ENCODE measurements at regions not wholly inside any gene's neighbourhood (a gene's known extent, or its start where the extent isn't known, plus 50 kb on each side); places are given as distances from the start of the nearest gene placed in this dataset.

- no peak for TF ChIP-seq CTCF (IDR thresholded peaks at IDR 0.05)
- TF ChIP-seq POLR2A (IDR thresholded peaks at IDR 0.05), result no peak
- TF ChIP-seq POLR2AphosphoS5 (IDR thresholded peaks at IDR 0.05), result no peak
- Histone ChIP-seq H3K36me3 (no peaks in the 10 kb centered on the region), H3K4me3 (no peak overlapping the region), H3K27ac (no peak overlapping the region), H3K4me1 (no peaks in the 10 kb centered on the region), H3K27me3 (no peaks in the 10 kb centered on the region), H3K9me3 (no peaks in the 10 kb centered on the region)
- intact Hi-C loops (cut with DNase I; ENCODE audit: low total_unique reads), result no loop called here
- no peak for DNase-seq (ENCODE audit: low spot score in 2 of 2)
Observed at GRCh38 chr12:116650585-116651087, 87.2 kb downstream of the SPRING1 start.

GRCh38 chr12:116650062-116650461 lies 87.8 kb downstream of the SPRING1 start:
- Histone ChIP-seq H3K4me3 (no peak overlapping the region), H3K36me3 (no peaks in the 10 kb centered on the region), H3K9me3 (no peaks in the 10 kb centered on the region), H3K27ac (no peak overlapping the region), H3K27me3 (no peaks in the 10 kb centered on the region), H3K4me1 (no peaks in the 10 kb centered on the region)
- TF ChIP-seq CTCF (IDR thresholded peaks at IDR 0.05), result no peak
- no peak for TF ChIP-seq POLR2AphosphoS5 (IDR thresholded peaks at IDR 0.05)
- TF ChIP-seq POLR2A (IDR thresholded peaks at IDR 0.05), result no peak
- DNase-seq (ENCODE audit: low spot score in 2 of 2), result no peak
- intact Hi-C loops (cut with DNase I; ENCODE audit: low total_unique reads), result no loop called here

GRCh38 chr12:116647813-116648212 lies 88.6 kb downstream of the MAP1LC3B2 start:
- H3K27ac ChIP-seq, result no peak overlapping the region
- intact Hi-C loops (cut with DNase I; ENCODE audit: low total_unique reads), result no loop called here
- TF ChIP-seq POLR2A (IDR thresholded peaks at IDR 0.05) (no peak), POLR2AphosphoS5 (IDR thresholded peaks at IDR 0.05) (no peak)

GRCh38 chr12:116646901-116647300 lies 87.7 kb downstream of the MAP1LC3B2 start:
- H3K4me1 ChIP-seq, result no peaks in the 10 kb centered on the region
- H3K27me3 ChIP-seq, result no peaks in the 10 kb centered on the region
- H3K9me3 ChIP-seq, result no peaks in the 10 kb centered on the region
- H3K27ac ChIP-seq, result no peak overlapping the region
- DNase-seq (ENCODE audit: low spot score in 2 of 2), result no peak
- TF ChIP-seq POLR2A (IDR thresholded peaks at IDR 0.05) (no peak), POLR2AphosphoS5 (IDR thresholded peaks at IDR 0.05) (no peak), CTCF (IDR thresholded peaks at IDR 0.05) (no peak)
- H3K36me3 ChIP-seq, result no peaks in the 10 kb centered on the region
- intact Hi-C loops (cut with DNase I; ENCODE audit: low total_unique reads), result no loop called here
- no peak overlapping the region for H3K4me3 ChIP-seq

More at GRCh38 chr12:116647813-116648212, 88.6 kb downstream of the MAP1LC3B2 start:
- Histone ChIP-seq H3K36me3 (no peaks in the 10 kb centered on the region), H3K4me3 (no peak overlapping the region), H3K27me3 (no peaks in the 10 kb centered on the region), H3K9me3 (no peaks in the 10 kb centered on the region), H3K4me1 (no peaks in the 10 kb centered on the region)
- DNase-seq (ENCODE audit: low spot score in 2 of 2), result no peak

GRCh38 chr12:116644806-116645205 lies 85.6 kb downstream of the MAP1LC3B2 start:
- no peaks in the 10 kb centered on the region for H3K27me3 ChIP-seq
- no peak overlapping the region for H3K27ac ChIP-seq
- H3K4me3 ChIP-seq, result no peak overlapping the region
- intact Hi-C loops (cut with DNase I; ENCODE audit: low total_unique reads), result no loop called here
- no peaks in the 10 kb centered on the region for H3K36me3 ChIP-seq
- DNase-seq (ENCODE audit: low spot score in 2 of 2), result no peak
- H3K4me1 ChIP-seq, result no peaks in the 10 kb centered on the region
- no peaks in the 10 kb centered on the region for H3K9me3 ChIP-seq
- TF ChIP-seq POLR2AphosphoS5 (IDR thresholded peaks at IDR 0.05) (no peak), CTCF (IDR thresholded peaks at IDR 0.05) (no peak), POLR2A (IDR thresholded peaks at IDR 0.05) (no peak)

- no peaks in the 10 kb centered on the region for H3K27me3 ChIP-seq
- H3K9me3 ChIP-seq, result no peaks in the 10 kb centered on the region
- H3K27ac ChIP-seq, result no peak overlapping the region
- no peaks in the 10 kb centered on the region for H3K4me1 ChIP-seq
- TF ChIP-seq POLR2AphosphoS5 (IDR thresholded peaks at IDR 0.05), result no peak
- TF ChIP-seq CTCF (IDR thresholded peaks at IDR 0.05), result no peak
- TF ChIP-seq POLR2A (IDR thresholded peaks at IDR 0.05), result no peak
- intact Hi-C loops (cut with DNase I; ENCODE audit: low total_unique reads), result no loop called here
- H3K4me3 ChIP-seq, result no peak overlapping the region
- no peaks in the 10 kb centered on the region for H3K36me3 ChIP-seq
- no peak for DNase-seq (ENCODE audit: low spot score in 2 of 2)
Observed at GRCh38 chr12:116642683-116643082, 83.5 kb downstream of the MAP1LC3B2 start.
